ENCODE measurements at regions not wholly inside any gene's neighbourhood (a gene's known extent, or its start where the extent isn't known, plus 50 kb on each side); places are given as distances from the start of the nearest gene placed in this dataset.
A peak's percentile ranks its signal among the peaks of the same experiment; 100 is the strongest.

DNA sequence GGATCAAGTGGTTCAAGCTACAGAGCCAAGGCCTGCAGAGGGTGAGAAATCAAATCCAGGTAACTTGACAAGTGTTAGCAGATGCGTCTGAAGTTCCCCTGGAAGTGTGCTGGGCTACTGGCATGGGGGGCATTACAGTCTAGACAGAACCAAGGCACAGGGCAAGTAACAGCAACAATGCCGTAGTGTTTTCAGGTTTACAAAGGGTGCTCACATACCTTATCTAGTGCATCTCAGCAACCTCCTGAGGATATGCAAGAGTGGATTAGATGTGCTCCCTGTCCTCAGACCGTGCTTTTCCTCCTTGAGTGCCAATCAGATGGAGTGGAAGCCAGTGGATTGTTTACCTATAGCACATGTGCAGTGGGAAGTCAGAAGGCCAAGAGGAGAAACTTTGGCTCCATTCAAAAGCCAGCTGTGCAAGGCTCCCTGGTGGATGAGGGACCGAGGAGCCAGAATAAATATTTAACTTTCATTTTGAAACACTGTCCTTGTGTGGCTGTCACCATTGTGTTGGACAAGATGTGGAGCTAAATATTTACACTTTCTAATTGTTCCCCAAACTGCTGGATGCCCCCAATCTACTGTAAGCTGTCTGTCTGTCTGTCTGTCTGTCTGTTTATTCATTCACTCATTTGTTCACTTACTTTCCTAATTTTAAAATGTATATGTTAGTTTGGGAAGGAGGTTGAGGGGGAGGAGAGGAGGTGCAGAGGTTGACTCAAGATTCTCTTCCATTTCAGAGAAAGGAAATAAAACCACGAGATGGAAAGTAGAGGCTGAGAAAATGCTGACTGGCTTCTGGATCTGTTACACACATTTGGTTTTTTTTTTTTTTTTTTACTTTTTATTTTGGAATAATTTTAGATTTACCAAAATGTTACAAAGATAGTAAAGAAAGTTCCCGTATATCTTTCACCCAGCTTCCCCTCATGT, 184.0 kb upstream of the PARP11 start:
- FAIRE-seq: no peak
- no peak for DNase-seq (ENCODE audit: low spot score)

DNA sequence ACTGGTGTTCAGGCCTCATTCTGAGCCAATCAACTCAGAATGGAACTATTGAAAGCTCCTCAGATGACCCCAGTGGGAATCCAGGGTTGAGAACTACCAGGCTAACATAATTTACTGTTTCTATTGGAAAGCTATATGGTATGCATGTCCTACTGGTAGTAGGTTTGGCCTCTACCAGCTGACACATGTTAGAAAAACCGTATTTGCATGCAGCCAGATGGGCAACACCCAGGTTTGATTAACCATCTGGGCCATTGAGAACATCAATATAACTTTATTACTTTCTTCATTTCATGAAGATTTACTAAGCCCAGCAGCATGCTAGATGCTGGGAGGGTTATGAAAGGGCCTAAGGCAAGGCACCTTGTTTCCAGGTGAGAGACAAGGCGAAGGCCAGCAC, 181.4 kb upstream of the PARP11 start:
- DNase-seq (ENCODE audit: low spot score) (no peak), FAIRE-seq (no peak)

DNA sequence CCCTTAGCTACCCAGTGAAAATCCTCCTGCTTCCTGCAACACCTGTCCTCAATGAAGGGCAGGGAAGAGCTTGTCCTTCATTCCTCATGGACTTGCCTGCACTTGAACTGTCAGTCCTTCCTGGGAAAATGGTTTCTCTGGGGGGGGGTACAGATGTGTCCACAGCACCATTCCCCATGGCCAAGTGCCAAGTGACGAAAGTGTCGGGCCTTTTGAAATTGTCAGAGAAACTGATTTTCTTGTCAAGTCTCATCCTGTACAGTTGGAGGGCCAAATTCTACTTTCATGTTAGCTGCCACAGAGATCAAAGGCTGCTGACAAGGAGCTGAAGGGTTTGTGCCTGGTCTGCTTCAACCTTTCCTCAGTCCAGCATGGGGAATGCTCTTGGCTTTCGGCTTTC, 179.5 kb upstream of the PARP11 start:
- DNase-seq (ENCODE audit: low spot score) (no peak), FAIRE-seq (no peak)

DNA sequence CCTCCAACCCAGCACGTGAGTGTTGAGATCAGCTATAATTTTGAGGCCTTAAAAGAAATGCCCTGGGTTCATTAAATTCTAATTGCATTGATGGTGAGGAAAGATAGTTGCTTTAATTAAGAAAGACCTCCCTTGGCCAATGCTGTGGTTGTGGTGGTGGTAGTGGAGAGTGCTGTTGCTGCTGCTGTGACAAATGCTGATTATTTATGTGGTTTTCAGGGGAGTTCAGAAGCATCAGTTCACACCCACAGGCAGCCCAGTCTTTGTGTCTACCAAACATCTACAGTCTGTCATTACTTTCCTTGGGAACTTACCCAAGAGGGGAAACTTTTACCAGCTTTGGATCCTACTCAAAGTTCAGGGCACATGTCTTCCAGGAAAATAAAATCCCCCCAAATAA, 178.4 kb upstream of the PARP11 start:
- DNase-seq (ENCODE audit: low spot score): no peak
- no peak for FAIRE-seq

DNA sequence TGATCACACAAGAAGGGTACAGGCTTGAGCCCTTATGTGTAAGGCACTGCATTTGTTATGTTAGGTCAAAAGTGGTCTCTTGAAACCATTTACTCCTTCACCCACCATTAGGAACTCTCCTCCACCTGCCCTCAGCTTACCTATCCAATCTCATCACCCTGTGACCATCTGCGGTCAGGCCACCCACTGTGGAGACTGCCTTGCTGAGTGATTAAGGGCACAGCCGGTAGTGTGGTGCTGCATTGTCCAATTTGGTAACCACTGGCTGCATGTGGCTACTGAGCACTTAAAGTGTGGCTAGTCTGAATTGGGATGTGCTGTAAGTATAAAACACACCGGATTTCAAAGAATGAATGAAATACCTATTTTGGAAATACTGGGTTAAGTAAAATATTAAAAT, 177.1 kb upstream of the PARP11 start:
- FAIRE-seq (no peak), DNase-seq (ENCODE audit: low spot score) (no peak)

DNA sequence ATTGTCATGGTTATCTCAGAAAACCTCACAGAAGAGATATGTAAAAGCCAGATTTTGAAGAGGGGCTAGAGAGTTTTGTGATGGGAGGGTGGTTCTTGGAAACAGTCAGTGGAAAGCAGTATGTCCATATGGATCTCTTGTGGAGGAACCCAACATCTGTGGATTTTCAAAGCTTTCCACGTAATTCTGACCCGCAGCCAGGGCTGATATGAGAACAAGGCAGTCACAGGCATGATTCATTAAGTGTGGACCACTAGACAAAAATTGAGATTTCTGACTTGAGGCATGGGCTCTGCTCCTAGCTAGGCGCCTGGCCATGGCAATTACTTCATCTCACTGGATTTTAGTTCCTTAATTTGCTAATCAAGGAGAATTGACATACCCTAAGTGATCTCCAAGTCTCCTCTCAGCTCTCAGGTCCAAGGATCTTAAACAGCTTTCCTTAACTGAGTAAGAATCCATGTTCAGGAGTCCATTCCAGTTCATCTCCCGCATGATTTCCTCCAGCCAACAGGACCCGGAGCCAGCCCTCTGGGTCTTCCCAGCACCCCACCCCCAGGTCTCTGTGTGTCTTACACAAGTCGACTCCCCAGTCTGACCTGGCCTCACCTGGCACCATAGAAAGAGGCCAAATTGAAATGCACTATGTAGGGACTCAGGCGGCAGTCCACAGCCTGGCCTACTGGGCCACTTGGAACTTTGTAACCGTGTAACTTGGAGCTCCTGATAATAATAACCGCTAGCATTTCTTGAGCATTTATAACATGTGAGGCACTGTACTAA, 176.3 kb upstream of the PARP11 start:
- DNase-seq (ENCODE audit: low spot score): no peak
- FAIRE-seq: no peak

DNA sequence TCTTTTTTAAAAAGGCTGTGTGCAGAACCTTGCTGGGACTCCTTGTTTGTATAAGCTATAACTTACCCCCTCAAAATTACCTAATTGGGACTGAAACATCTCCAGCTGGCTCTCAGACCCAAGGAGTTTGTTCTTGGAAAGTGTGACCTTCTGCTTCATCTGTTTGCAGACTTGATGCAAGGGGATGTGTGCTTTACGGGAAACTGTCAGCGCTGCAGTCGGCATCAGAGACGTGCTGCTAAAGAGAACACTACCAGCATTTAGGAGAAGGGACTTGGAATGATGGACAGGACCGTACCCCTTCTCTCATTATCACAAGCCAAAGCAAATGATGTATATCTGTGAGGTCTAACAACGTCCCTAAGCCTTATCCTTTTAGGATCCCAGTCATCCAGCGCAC, 174.2 kb upstream of the PARP11 start:
- DNase-seq (ENCODE audit: low spot score): no peak
- FAIRE-seq: no peak

DNA sequence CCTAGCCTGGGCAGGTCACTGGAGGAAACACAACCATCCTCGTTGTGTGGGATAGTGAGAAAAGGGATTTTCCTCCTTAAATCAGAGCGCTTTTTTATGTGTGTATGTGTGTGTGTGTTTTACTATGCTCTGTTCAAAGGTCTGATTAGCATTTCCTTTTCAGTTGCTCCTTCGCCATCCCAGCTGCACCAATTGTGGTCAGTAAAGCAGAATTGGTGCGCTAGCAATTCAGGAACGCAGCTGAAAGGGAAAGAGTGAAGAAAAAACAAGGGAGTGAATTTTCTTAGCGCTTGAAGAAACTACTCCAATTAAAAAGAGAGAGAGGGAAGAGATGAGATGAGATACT, 173.3 kb upstream of the PARP11 start:
- FAIRE-seq: no peak

DNA sequence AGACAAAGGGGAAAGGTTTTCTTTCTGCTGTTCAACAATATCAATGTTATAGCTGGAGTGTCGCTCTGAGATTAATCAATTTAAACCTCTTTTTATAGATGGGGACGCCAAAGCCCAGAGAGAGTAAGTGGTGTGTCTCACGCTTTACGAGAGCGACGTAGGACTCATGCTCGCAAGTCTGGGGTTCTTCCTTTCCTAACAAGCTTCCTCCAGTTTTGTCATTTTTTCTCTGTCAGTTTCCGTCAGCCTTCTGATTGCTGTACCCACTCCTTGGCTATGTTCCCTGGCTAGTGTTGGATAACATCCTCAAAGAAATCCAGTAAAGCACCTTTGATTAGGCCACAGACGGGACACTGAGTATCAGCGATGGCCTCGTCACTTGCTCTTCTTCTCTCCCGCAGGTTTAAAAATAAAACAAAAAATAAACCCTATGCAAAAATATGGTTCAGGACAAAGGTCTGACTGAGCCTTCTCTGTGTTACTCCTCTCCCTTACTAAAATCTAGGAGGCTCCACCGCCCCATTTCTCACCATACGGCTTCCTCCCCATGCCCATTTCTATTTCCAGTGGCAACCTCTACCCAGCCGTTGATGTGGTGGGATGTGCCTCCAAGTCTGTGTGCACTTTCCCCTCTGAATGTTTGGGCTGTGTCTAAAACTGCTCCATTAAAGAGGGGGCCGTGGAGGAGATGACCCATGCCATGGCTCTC, 172.7 kb upstream of the PARP11 start:
- FAIRE-seq (no peak), DNase-seq (ENCODE audit: low spot score) (no peak)

More for the DNA sequence above, 173.3 kb upstream of the PARP11 start:
- no peak for DNase-seq (ENCODE audit: low spot score)

DNA sequence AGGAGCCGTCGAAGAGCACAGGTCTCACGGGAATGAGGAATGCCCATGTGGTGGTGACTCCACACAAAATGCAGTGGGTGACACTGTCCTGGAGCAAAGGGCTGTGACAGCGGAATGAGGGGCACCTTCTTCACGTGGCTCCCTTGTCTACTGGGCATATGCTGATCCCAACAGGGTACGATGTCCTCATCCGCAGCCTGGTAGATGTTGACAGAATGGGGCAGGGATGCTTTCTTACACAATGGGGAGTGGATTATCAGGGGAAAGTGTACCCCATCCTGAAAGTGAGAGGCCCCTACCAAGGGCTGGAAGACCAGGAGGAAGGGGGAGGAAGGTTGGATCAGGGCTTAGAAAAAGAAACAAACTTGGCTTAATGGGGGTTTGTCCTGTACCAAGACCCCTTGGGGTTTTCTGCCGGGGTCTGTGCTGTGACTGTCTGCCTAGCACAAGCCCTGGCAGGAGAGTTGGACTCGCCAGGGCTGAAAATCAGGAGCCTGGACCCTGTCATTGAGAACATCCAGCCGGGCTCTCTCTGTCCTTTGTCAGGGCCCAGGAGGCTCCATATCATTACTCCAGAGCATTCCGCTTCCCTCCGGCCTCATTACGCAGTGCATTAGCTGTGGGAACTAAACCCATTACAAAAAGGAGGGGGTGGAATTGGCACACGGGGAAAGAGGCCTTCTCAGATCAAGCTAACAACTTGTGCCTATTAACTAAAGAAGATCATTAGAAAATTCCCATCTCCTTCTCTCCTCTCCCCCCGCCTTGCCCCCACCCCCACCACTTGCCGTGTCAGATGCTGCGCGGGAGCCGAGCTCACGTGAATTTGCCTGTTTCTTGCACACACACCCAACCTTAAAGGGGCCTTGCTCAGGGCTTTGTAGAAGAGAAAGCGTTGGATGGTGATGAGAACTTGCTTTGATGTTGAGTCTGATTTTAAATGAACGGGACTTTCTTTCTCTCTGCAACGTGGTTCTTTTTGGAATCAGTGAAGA, 171.8 kb upstream of the PARP11 start:
- DNase-seq (ENCODE audit: low spot score) (no peak), FAIRE-seq (no peak)

DNA sequence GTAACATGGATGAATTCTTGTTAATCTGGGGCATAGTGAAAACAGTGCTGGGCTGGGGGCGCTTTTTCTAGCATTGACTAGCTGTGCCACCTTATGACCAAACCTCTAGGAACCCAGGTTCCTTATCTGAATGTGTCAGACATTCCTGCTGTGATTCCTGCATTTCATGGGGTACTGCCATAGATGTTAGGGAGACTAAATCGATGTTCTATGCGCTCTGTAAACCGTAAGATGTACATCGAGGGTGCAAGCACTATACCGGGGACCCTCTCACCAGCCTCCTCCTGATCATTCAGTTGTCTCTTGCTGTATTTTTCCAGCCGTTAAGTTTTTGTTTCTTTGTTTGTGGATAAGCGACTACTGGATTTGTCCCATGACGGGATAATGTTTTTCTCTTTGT, 170.9 kb upstream of the PARP11 start:
- FAIRE-seq: no peak
- no peak for DNase-seq (ENCODE audit: low spot score)

DNA sequence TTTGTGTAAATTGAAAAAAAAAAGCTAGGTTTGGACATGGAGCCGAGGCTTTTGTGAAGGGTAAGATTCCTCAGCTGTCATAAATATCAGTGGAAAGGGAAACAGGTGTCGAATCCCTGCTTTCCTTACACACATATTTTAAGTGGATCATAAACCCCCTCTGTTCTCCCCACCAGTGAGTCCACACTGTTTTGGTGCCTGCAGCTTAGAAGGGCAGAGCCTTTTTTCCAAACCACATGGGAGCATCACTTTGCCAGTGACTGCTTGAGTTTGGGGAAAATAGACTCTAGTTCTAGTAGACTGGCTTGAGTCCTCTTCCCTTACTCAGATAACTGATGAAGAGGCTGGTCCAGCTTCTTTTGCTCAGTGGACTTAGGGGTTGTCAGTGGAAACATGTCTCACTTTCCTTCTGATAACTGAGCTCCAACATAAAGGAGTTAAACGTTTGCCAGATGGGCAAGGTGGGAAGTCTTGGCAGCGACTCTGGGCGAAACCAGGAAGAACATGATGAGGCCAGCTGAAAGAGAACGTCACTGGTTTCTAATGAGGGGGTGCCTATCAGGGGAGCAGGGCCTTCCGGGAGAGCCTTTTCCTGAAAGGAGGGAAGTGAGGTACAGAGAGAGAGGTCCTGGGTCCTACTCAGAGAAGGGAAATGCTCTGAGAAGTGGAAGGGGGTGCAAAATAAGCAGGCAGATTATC, 168.1 kb upstream of the PARP11 start:
- FAIRE-seq: no peak

DNA sequence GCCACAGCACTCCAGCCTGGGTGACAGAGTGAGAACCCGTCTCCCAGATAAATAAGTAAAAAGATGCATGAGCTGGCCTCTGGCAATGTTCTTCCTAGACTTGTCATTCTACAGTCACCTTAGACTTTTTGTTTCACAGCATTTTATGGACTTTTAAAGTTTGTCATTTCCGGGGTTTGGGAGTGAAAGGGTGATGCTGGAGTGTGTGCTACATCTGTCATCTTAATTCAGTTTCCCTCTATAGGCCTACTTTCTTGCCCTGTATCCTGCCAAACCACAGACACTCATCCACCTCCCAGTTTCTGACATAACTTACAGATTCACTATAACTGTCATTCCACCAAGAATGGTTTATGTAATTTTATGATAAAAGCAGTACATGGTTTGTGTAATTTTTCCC, 166.7 kb upstream of the PARP11 start:
- DNase-seq (ENCODE audit: low spot score): no peak
- no peak for FAIRE-seq

More for the DNA sequence above, 168.1 kb upstream of the PARP11 start:
- DNase-seq (ENCODE audit: low spot score): no peak

DNA sequence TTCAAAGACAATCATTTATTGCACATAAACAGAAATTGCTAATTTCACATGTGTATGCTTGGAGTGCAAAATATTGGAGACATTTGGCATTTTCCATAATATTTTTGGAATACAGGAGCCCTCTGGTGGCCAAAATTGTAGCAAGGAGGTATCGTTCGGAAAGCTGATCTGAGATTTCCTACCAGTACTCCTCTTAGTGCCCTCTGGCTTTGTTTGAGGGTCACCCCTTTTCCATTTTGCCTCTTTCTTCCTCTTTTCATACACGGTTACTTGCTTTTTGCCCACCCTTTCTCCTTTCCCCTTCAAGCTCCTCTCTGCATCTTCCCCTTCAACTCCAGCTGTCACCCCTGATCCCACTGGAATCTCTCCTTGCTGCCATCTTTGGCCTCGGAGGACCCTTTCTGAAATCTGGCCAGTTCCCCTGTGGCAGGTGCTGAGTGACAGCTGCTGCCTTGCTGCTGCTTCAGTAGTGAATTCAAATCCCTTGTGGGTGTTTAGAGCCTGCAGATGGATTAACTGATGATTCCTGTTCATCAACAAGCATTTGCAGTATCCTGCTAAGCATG, 164.6 kb upstream of the PARP11 start:
- FAIRE-seq: no peak

DNA sequence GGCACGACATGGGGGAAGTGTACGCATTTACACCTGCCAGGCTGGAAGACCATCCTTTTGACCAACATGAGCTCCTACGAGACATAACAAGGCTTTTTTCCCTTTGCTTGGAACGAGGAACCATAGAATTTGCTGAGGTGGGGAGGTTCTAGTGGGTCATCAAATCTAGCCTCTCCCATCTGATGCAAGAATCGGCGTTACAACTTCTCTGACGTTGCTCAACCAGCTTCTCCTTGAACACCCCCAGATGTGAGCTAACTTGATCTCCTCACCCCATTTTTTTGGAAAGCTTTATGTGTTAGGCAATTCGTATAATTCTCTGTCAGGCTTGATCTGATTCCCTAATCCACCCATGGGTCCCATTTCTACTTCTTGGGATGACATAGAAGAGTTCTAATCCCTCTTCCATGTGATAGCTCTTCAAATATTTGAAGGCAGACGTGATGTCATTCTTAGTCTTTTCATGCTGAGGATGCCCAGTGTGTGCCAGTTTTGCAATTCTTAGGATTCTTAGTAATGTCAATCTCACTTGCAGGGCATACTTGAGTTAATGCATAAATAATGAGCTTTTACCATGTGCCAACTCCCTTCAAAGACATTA, 163.6 kb upstream of the PARP11 start:
- DNase-seq (ENCODE audit: low spot score) (no peak), FAIRE-seq (no peak)

More for the DNA sequence above, 164.6 kb upstream of the PARP11 start:
- DNase-seq (ENCODE audit: low spot score): no peak

DNA sequence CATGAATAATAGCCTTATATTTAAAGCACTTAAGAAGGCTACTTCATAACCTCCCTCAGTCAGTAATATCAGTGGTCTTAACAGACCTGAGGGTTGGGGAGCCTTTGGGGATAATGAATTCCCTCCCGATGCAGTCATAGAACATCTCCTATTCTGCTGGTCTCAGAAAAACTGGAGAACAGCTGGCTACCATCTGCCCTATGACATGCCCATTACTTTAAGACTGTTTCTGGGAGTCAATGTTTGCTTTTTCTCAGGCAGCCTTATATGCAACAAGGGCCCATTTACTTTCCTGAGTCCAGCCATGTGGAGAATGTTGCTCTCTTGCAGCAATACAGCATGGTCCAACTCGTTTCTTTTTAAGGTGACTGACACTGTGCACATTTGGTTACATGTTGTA, 161.7 kb upstream of the PARP11 start:
- DNase-seq (ENCODE audit: low spot score) (no peak), FAIRE-seq (no peak)

DNA sequence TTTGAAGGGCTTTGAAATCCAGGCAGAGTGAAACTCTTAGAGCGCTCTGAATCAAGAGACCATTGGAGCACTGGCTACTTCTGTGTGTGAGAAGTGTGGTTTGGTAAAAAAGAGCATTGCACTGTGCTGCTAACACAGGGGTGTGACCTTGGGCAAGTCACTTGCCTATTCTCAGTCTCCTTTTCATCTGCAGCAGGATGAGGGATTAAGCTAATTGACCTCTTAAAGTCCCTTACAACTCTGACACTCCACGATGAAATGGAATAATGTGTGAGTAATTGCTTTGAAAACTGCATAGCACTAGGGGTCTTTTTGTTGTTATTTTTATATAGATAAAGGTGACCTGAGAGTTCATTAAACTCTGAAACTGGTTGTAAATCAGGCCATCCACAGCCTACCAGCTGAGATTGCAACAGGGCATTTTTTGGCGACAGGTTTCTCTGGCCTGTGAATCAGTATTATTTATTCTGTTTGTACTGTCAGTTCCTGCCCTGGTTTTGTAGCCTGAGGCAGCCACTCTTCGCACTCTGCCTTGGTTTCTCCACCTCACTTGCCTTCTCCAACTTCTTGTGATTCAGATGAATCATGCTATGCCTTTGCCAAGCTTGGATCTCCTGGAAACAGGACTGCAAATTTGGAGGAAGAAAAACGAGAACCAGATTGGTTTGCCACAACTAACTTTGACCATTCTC, 159.9 kb upstream of the PARP11 start:
- DNase-seq (ENCODE audit: low spot score) (no peak), FAIRE-seq (no peak)

DNA sequence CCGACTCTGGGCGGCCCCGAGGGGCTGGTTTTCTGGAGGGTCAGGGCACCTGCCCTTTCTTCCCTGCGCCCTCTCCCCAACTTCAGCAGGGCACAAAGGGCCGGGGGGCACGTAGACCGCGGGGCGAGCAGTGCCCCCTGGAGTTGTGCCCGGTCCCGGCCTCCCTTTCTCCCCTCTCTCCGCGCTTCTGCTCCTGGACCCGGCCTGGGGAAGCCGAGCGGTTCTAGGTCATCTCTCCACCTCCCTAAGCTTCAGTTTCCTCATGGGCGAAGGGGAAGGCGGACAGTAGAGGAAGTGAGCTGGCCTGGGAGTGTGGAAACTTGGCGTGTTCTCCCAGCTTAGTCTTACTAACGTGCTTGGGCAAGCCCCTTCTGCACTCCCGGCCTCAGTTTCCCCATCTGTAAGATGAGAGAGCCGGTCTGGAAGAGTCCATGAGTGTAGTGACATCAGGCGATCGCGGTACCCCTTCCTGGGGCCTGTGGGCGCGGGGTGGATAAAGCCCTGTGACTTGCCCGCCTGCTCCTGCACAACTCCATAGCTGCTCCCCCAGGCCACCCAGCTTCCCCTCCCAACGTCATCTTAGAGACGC, 158.6 kb upstream of the PARP11 start:
- DNase-seq (ENCODE audit: low spot score) (peak; percentile 7), FAIRE-seq (no peak)

Measured in RCC 7860 (cell line).